Frontal cortex (tissue), 3 donors: ENCODE measurements at regions not wholly inside any gene's neighbourhood (a gene's known extent, or its start where the extent isn't known, plus 50 kb on each side); places are given as distances from the start of the nearest gene placed in this dataset.
A peak's percentile ranks its signal among the peaks of the same experiment; 100 is the strongest.
"Not testable (repeated sequence)": the region's sequence is repeated elsewhere in the genome, so short reads cannot be mapped to it uniquely, and the experiment has no call there.

Experiments
- DNase-seq, 2 donors: peaks; one replicate each; pipeline ENCODE4 v3.0.0; 2012; ENCODE audit warnings: low spot score in 2 of 2
- FAIRE-seq: peaks from 2 replicates; lab custom pipeline; 2012; peaks lifted over from hg19 to GRCh38; lab: Jason Lieb, UNC
- donor health status: control.
- donor health status: control.
- donor health status: control.

DNA sequence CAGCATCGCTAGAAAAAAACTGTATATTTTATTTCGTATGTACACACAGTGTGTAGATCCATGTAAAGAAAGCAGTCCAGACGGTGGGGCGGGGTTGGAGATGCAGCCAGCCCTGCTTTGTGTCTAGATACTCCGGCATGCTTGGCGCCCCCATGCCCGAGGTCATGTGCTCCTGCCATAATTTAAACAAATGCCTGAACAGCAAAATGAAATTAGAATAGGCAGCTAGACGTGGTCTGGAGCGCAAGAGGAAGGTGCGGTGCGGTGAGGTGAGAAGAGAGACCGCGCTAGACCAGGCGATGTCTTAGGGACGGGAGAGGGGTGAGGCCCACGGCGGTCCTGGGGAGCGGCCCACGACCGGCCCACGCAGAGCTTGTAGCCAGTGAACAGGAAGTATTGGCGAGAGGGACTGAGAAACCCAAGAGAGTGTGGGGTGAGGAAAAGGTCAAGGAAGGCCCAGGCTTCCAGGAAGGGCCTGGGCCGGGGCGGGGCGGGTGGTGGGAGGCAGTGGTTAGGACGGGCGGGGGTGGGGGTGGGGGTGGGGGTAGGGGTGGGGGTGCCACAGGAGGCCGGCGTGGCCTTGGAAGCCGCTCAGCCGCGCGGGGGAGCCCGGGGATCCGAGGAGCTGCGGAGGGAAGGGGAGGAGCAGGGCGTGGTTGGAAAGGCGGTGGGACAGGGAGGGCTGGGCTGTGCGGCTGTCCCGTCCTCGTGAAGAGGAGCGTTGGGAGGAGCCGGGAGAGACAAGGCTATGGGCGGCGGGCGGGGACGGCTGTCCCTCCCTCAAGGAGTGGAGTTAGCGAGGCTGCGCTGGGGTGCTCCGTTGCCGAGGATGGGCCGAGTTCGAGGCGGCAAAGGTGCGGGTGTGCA lies 254.7 kb upstream of the SGCG start:
- FAIRE-seq (no peak), DNase-seq (peak; percentile 33 to 49)

DNA sequence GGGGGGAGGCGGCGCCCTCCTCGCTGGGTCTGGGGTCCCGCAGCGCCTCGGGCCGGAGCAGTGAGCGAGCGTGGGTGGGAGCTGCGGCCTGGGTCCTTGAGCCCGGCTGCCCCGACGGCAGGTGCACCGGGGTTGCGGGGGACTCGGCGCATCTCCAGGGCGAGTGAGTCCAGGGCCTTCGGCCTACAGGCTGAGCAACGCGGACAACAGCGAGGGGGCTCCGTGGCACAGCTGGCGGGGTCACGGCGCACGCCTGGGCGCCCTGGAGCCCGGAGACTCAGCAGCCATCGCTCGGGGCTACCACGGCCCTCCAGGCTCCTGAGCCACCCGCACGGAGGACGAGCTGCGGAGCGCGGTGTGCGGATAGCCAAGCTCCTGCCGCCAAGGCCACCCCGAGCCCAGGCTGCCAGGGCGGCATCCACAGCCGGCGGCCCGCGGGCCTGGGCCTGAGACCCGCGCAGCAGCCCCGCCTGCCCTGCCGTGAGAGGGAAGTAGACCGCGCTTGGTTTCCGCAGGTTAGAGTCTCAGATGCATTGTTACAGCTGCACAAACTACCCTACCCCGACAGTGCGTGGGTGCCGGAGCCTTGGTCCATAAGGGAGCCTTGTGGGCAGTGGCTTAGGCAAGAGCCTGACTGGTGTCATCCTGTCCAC lies 253.9 kb upstream of the SGCG start:
- DNase-seq = peak in 1 of 2 donors; percentile 24

DNA sequence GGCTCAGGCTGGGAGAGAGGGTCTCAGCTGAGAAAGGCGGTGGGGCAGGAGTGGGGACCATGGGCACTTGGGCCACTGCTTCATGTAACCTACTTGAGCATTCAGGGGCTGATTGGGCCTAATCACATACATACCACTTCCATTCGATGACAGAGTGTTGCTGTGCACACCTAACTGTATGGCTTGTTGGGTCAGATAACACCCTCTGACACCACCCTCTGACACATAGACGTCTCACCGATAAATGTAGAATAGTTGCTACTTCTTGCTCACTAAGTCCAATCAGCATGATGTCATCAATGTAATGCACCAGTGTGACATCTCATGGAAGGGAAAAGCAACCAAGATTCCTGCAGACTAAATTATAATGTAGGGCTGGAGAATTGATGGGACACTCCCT lies 252.9 kb upstream of the SGCG start:
- not testable (repeated sequence) for FAIRE-seq, DNase-seq

More for the DNA sequence above, 253.9 kb upstream of the SGCG start:
- FAIRE-seq = no peak

DNA sequence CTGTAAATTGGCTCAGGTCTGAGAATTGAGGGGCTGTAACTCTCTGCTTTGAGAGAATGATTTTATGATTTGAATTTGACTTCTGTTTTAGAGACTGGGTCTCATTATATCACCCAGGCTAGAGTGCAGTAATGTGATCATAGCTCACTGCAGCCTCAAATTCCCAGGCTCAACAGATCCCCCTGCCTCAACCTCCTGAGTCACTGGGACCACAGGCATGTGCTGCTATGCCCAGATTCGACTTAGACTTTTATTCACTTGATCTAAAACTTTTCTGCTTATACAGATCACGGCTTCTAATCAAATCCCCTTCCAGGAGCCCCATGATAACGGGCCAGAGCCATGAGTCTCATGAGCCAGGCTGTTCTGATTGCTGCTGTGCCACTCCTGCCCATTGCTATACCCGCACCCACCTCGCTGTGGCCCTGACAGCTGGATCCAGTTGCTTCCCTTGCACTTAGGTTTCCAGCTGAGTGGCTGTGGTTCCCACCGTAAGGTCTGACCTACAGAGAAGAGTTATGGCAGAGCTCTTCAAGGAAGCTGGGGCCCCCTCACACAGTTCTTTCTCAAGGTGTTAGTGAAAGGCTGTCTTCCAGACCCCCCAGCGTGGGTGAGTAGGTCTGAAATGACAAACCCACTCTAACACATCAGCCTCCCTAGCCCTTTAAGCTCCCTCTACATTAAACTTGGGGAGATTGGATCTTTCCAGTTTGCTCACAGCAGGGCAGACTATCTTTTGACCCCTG lies 251.2 kb upstream of the SGCG start:
- FAIRE-seq (no peak), DNase-seq (no peak)

DNA sequence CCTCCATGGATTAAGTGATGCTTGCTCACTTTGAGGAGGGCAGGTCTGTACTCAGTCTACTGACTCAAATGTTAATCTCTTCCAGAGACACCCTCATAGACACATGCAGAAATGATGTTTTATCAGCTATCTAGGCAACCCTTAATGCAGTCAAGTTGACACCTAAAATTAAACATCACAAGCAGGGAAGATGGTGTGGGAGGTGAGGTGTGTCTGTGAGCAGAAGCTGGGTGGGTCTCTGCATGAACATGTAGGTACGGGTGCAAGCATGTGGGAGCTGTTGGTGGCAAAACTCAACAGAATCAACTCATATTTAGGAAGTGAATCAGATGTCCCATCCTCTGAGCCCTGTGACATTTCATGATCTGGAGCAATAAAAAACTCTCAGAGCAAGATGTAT lies 249.2 kb upstream of the SGCG start:
- DNase-seq (no peak), FAIRE-seq (no peak)

DNA sequence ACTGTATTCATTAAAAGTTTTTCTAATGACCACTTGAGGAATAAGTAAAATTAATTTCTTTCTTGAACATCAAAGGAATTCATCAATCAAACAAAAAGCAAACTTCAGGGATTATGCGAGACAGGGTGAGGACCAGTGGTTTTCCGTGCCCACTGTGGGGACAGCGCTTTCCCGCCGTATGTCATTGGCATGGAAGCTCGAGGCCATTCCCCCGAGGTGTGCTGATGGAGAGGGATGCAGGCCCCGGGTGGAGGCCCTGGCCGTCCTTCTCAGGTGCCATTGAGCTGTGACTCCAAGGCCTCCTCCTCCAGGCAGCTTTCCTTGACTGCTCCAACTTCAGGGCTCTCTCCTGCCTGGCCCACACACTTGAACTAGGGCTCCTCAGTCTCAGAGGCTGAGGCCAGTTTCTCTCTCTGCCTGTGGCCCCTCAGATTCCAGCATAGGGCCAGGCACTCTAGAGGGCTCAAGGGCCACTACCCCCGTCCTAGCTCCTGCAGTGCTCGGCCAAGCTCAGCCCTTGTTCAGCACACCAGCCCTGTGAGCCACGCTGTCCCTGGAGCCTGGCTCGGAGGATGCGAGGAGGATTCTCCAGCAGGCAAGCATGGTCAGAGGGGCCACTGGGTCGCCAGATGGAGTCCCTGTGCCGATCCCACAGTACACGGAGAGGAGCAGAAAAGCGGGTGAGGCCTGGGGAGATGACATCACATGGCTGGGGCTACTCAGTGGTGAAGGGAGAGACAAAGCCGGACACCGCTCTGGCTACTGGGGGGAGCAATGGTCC lies 248.0 kb upstream of the SGCG start:
- not testable (repeated sequence) for DNase-seq, FAIRE-seq

DNA sequence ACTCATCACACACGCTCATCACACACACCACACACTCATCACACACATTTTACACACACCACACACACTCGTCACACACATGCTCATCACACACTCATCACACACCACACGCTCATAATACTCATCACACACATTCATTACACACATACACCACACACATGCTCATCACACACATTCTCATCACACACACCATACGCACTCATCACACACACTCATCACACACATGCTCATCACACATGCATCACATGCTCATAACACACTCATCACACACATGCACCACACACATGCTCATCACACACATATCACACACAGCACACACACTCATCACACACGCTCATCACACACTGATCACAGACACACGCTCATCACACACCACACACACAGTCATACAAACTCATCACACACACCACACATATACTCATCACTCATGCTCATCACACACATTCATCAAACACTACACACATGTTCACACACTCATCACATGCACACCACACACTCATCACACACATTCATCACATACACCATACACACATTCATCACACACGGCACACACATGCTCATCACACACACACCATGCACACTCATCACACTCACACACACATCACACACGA lies 247.1 kb upstream of the SGCG start:
- no peak for DNase-seq
- no peak for FAIRE-seq

DNA sequence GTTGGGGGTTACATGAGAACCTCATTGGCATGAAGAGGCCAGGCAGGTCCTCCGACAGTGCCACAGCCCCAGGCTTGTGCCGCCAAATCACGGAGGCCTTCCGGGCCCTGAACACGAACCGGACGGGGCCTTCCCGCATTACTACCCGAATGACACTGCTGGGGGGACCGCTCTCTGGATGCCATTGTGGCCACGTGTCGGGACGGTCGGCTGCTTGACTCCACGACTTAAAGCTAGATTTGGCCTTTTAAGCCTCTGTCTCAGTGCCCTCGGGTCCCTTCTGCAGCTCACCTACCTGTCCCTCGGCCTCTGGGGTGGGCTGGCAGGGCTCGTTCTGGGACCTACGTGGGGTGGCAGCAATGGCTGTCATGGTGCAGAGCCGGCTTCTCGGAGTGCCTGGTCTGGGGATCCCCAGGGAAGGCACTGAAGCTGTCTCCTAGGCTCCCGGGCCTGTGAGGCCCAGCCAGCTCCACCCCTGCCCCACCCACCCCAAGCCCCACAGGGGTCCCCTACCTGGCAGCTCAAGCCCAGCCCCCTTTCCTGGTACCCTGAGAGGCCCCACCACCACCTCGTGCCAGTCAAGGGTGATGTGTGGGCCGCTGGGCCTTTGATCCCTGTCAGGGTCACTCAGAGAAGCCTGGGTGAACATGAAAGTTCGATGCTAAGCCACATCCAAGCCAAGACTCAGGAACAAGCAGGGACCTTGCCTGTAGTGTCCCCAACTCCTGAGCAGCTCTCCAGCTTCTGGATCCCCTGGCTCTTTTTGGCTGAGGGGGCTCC lies 245.8 kb upstream of the SGCG start:
- DNase-seq = no peak
- FAIRE-seq = no peak

DNA sequence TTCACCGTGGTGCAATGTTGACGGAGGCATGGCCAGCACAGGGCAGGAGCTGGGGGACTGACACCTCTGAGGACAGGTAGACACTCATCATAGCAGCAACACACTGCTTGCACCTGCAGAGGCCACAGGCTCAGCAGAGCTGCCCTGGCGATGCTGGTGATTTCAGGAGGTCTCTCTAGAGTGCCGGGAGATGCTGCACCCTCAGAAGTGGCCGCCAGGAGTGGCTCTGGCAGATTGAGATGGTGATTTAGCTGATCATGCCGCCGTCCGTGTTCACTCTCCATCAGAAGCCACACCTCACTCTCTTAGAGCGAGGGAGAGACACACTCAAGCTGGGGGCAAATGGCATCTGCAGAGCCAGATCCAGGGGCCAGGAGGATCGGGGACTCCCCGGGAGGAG lies 244.6 kb upstream of the SGCG start:
- DNase-seq (no peak), FAIRE-seq (no peak)

DNA sequence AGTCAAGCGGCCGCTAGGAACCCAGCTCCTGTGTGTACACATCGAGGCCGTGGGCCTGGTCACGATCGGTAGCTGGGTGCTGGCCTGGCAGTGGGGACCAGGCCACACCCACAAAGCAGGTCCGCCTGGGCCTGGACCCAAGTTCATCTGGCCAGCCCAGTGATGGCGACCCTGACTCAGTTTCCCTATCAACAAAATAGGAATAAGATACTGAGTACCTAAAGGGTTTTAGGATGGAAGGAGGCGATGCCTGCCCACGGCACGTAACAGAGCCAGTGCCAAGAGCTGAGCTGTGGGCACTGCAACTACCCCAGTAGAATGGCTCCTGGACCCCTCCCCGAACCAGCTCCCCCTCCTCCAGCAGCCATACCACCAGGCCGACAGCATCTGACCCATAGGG lies 243.5 kb upstream of the SGCG start:
- FAIRE-seq = no peak

DNA sequence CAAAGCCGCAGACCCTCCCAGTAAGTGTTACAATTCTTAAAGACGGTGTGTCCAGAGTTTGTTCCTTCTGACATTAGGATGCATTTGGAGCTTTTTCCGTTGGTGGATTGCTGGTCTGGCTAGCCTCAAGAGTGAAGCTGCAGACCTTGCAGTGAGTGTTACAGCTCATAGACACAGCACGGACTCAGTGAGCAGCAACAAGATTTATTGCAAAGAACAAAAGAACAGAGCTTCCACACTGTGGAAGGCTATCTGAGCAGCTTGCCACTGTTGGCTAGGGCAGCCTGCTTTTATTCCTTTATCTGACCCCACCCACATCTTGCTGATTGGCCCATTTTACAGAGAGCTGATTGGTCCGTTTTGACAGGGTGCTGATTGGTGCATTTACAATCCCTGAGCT lies 242.8 kb upstream of the SGCG start:
- FAIRE-seq = no peak
- DNase-seq = no peak

More for the DNA sequence above, 243.5 kb upstream of the SGCG start:
- DNase-seq = no peak

DNA sequence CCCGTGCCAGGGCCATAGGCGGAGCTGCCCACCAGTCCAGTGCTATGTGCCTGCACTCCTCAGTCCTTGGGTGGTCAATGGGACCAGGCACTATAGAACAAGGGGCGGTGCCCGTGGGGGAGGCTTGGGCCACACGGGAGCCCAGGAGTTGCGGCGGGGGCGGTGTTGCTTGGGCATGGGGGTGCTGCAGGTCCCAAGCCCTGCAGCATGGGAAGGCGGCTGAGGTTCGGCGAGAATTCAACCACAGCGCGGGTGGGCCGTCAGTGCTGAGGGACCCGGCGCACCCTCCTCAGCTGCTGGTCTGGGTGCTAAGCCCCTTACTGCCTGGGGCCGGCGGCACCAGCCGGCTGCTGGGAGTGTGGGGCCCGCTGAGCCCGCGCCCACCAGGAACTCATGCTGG lies 242.2 kb upstream of the SGCG start:
- DNase-seq = no peak

DNA sequence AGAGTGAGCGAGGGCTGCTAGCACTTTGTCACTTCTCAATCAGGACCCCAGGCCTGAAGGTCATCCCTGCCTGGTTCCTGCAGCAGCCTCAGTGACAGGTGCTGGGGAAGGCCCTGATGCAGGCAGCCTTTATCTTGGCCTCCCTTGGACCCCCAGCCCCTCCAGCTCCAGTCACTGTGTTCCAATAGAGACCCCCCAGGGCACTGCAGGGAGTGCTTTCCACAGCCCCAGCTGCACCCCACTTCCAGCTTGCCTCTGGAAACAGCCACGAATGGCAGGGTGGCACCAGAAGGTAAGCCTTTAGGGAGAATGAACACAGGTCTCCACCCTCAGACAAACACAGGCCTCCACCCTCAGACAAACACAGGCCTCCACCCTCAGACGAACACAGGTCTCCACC lies 241.6 kb upstream of the SGCG start:
- DNase-seq = no peak
- FAIRE-seq = no peak

More for the DNA sequence above, 242.2 kb upstream of the SGCG start:
- FAIRE-seq = no peak

DNA sequence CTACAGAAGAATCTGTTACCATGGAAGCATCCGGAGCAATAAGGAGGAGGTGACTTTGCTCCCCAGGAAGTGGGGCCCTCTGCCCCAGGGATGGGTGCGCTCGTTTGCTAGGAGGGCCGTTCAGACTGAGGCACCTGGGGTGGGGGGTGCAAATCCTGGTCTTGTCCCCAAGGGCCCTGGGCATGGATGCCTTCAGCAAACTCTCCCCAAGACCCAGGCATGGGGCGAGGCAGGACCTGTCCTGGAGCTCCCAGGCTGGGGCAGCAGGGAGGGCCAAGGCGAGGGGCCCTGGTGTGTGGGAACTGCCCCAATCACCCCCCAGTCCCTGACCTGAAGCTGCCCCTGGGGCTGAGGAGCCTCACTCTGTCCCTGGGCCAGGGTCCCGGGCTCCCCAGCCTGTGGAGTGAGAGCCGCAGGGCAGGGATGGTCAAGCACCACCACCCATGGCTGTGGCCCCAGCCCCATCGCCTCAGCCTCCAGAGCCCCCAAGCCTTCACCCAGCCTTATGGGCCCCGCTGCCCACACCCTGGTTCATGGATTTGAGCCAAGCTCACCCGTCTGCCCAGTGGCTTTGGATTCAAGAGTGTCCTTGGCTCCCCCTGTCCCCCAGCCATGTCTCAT lies 240.6 kb upstream of the SGCG start:
- DNase-seq (no peak), FAIRE-seq (no peak)

DNA sequence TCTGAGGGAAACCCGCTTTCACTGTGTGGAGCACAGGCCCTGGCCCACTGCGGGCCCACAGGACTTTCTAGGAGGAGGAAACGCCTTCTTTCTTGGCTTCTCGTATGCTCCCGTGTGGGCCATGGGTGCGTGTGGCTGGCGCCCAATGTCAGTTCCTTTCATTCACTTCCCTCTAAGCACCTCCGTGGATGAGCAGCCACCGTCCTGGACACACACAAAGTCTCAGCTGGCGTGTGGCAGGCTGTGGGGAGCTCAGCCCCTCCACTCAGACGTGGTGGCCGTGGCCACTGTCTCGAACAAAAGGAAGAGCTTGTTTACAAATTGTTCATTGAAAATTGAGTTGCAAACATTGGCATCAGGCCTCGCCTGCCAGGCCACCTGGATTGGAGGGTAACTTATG lies 240.0 kb upstream of the SGCG start:
- no peak for DNase-seq

DNA sequence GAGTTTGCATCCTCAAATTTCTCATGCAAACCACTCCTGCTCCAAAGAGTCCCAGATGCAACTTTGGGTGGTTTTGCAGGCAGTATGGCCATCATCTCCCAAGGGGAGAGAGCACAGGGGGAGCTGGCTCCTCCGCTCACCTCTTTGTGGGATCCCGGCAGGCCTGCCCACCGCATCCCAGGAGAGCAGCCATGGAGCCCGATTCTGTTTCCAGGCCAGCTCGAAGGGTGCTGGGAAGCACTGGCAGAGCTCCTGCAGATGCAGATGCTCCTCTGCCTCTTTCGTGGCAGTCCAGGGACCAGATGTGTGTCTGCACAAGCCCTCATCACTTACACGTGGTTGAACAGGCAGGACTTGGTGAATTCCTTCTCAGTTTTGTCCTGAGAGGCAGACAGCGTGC lies 239.3 kb upstream of the SGCG start:
- not testable (repeated sequence) for FAIRE-seq, DNase-seq

More for the DNA sequence above, 240.0 kb upstream of the SGCG start:
- FAIRE-seq = no peak

DNA sequence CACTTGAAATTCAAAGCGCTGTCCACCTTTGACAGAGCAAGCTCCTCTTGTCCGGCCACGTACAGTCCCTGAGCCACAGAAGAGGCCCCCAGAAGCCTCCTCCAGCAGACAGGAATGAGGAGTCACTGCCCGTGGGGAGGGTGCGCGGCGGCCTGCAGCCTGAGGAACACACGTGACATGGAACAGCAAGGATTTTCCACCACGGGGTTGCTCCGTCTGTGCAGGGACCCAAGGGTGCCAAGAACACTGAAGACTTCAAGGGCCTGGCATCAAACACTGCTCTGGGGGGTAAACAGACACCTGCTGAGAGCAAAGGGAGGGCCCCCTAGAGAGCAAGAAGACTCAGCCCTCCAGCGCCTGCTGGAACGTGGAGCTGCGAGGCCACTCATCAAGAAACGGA lies 237.9 kb upstream of the SGCG start:
- DNase-seq, FAIRE-seq: not testable (repeated sequence)

DNA sequence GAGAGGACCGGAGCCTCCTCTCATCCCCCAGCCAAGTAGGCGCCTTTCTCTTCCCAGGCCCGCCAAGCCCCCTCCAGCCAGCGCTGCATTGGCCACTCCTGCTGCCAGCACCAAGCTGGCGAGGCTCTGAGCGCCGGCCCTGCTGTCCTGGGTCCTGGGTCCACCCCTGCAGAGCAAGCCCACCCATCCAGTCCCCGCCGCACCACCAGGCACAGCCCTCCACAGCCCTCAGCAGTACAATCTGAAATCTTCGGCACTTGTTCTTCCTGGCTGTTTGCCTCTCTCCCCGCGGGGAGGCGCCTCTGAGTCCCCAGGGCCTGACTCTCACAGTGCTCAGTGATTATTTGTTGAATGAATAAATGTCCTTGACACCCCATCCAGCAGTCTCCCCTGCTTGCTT lies 236.4 kb upstream of the SGCG start:
- no peak for FAIRE-seq
- DNase-seq = no peak
